Adrenal gland (tissue), 5 donors: ENCODE measurements at regions not wholly inside any gene's neighbourhood (a gene's known extent, or its start where the extent isn't known, plus 50 kb on each side); places are given as distances from the start of the nearest gene placed in this dataset.

Source experiments
- CTCF ChIP-seq, 6 experiments: fragments of 450-650 bp in 4 of 6; fragments of 200-600 bp in 2 of 6; sonication (generic) in 1 of 6; IDR thresholded peaks; 1 replicate in 5 of 6; 2 replicates in 1 of 6; pipeline versions ENCODE4 v1.5.1 to v1.8.0; 2016 to 2021; ENCODE audit warnings: antibody characterized with exemption in 6 of 6, mild to moderate bottlenecking in 2 of 6, moderate library complexity in 1 of 6
- POLR2A ChIP-seq, 2 donors: fragments of 450-650 bp; IDR thresholded peaks; one replicate each; pipeline ENCODE4 v1.6.1; 2017; ENCODE audit warnings: antibody characterized with exemption in 2 of 2, mild to moderate bottlenecking in 2 of 2, moderate library complexity in 1 of 2
- donor health status: DM: no; HTN: no; CAD: no.

GRCh38 chr11:29268733-29269132 lies 748.1 kb downstream of the KCNA4 start:
- no peak for TF ChIP-seq CTCF (IDR thresholded peaks at IDR 0.05)
- TF ChIP-seq POLR2A (IDR thresholded peaks at IDR 0.05) = no peak
